Duodenal mucosa (tissue), 2 donors: ENCODE measurements at regions not wholly inside any gene's neighbourhood (a gene's known extent, or its start where the extent isn't known, plus 50 kb on each side); places are given as distances from the start of the nearest gene placed in this dataset.
"Not testable (repeated sequence)": the region's sequence is repeated elsewhere in the genome, so short reads cannot be mapped to it uniquely, and the experiment has no call there.

Source experiments
- H3K27ac ChIP-seq: one replicate; pipeline ENCODE4 v1.7.0; 2013; ENCODE audit warnings: low read depth, low read length
- H3K27me3 ChIP-seq, 2 donors: one replicate each; pipeline ENCODE4 v1.7.0; 2013; ENCODE audit warnings: low read length in 2 of 2, control low read depth in 1 of 2; ENCODE audit not compliant: insufficient read depth in 2 of 2, control insufficient read depth in 1 of 2
- H3K36me3 ChIP-seq, 2 donors: one replicate each; pipeline ENCODE4 v1.7.0; 2013; ENCODE audit warnings: low read length in 2 of 2, control low read depth in 1 of 2; ENCODE audit not compliant: insufficient read depth in 2 of 2, control insufficient read depth in 1 of 2
- H3K4me1 ChIP-seq, 2 donors: one replicate each; pipeline ENCODE4 v1.7.0; 2013; ENCODE audit warnings: low read length in 2 of 2, control low read depth in 1 of 2; ENCODE audit not compliant: insufficient read depth in 2 of 2, control insufficient read depth in 1 of 2
- H3K4me3 ChIP-seq, 2 donors: one replicate each; pipeline ENCODE4 v1.7.0; 2013; ENCODE audit warnings: low read length in 2 of 2, low read depth in 1 of 2
- H3K9ac ChIP-seq, 2 donors: one replicate each; pipeline ENCODE4 v1.7.0; 2013; ENCODE audit warnings: low read length in 2 of 2, low read depth in 1 of 2
- H3K9me3 ChIP-seq, 2 donors: one replicate each; pipeline ENCODE4 v1.7.0; 2013; ENCODE audit warnings: low read length in 2 of 2, control low read depth in 1 of 2; ENCODE audit not compliant: control insufficient read depth in 1 of 2

- no peaks in the 10 kb centered on the region for H3K4me1 ChIP-seq
- no peak overlapping the region for H3K4me3 ChIP-seq
- H3K36me3 ChIP-seq, result no peaks in the 10 kb centered on the region
- no peaks in the 10 kb centered on the region for H3K27me3 ChIP-seq
- H3K9ac ChIP-seq, result no peak overlapping the region
- no peaks in the 10 kb centered on the region for H3K9me3 ChIP-seq
- no peak overlapping the region for H3K27ac ChIP-seq
These were observed 760.0 kb downstream of the EPHA4 start for GRCh38 chr2:220811952-220812570.

GRCh38 chr2:220814441-220814840 lies 757.7 kb downstream of the EPHA4 start:
- H3K9ac ChIP-seq, result no peak overlapping the region
- no peaks in the 10 kb centered on the region for H3K4me1 ChIP-seq
- H3K27me3 ChIP-seq, result no peaks in the 10 kb centered on the region
- H3K36me3 ChIP-seq, result no peaks in the 10 kb centered on the region
- H3K4me3 ChIP-seq, result no peak overlapping the region
- no peaks in the 10 kb centered on the region for H3K9me3 ChIP-seq
- H3K27ac ChIP-seq, result no peak overlapping the region

- H3K36me3 ChIP-seq, result no peaks in the 10 kb centered on the region
- H3K9me3 ChIP-seq, result no peaks in the 10 kb centered on the region
- no peaks in the 10 kb centered on the region for H3K4me1 ChIP-seq
- no peak overlapping the region for H3K27ac ChIP-seq
- H3K9ac ChIP-seq, result no peak overlapping the region
- no peak overlapping the region for H3K4me3 ChIP-seq
- H3K27me3 ChIP-seq, result no peaks in the 10 kb centered on the region
These were observed 756.4 kb downstream of the EPHA4 start for GRCh38 chr2:220815698-220816097.

- no peaks in the 10 kb centered on the region for H3K27me3 ChIP-seq
- no peak overlapping the region for H3K4me3 ChIP-seq
- no peak overlapping the region for H3K9ac ChIP-seq
- H3K27ac ChIP-seq, result no peak overlapping the region
- H3K36me3 ChIP-seq, result no peaks in the 10 kb centered on the region
- no peaks in the 10 kb centered on the region for H3K4me1 ChIP-seq
- H3K9me3 ChIP-seq, result no peaks in the 10 kb centered on the region
These were observed 750.4 kb downstream of the EPHA4 start for GRCh38 chr2:220821683-220822082.

GRCh38 chr2:220823590-220823989 lies 748.5 kb downstream of the EPHA4 start:
- not testable (repeated sequence) for H3K27ac ChIP-seq, H3K4me1 ChIP-seq, H3K9ac ChIP-seq, H3K4me3 ChIP-seq, H3K27me3 ChIP-seq, H3K36me3 ChIP-seq, H3K9me3 ChIP-seq

GRCh38 chr2:220833446-220833845 lies 738.7 kb downstream of the EPHA4 start:
- Histone ChIP-seq H3K36me3 (no peaks in the 10 kb centered on the region), H3K9me3 (no peaks in the 10 kb centered on the region), H3K9ac (no peak overlapping the region), H3K4me3 (no peak overlapping the region), H3K27ac (no peak overlapping the region), H3K4me1 (no peaks in the 10 kb centered on the region), H3K27me3 (no peaks in the 10 kb centered on the region)

GRCh38 chr2:220835583-220835982 lies 736.5 kb downstream of the EPHA4 start:
- H3K9me3 ChIP-seq, result no peaks in the 10 kb centered on the region

GRCh38 chr2:220837226-220837625 lies 734.9 kb downstream of the EPHA4 start:
- Histone ChIP-seq H3K9me3 (no peaks in the 10 kb centered on the region), H3K4me1 (no peaks in the 10 kb centered on the region), H3K4me3 (no peak overlapping the region)

More at GRCh38 chr2:220835583-220835982, 736.5 kb downstream of the EPHA4 start:
- H3K27ac ChIP-seq, result no peak overlapping the region
- H3K36me3 ChIP-seq, result no peaks in the 10 kb centered on the region
- H3K27me3 ChIP-seq, result no peaks in the 10 kb centered on the region
- no peaks in the 10 kb centered on the region for H3K4me1 ChIP-seq
- H3K9ac ChIP-seq, result no peak overlapping the region
- no peak overlapping the region for H3K4me3 ChIP-seq

GRCh38 chr2:220842901-220843665 lies 729.0 kb downstream of the EPHA4 start:
- Histone ChIP-seq H3K4me3 (no peak overlapping the region), H3K36me3 (no peaks in the 10 kb centered on the region), H3K27ac (no peak overlapping the region), H3K27me3 (no peaks in the 10 kb centered on the region), H3K9ac (no peak overlapping the region), H3K4me1 (no peaks in the 10 kb centered on the region), H3K9me3 (no peaks in the 10 kb centered on the region)

More at GRCh38 chr2:220837226-220837625, 734.9 kb downstream of the EPHA4 start:
- Histone ChIP-seq H3K36me3 (no peaks in the 10 kb centered on the region), H3K27ac (no peak overlapping the region), H3K9ac (no peak overlapping the region), H3K27me3 (no peaks in the 10 kb centered on the region)

- Histone ChIP-seq H3K27me3 (no peaks in the 10 kb centered on the region), H3K9me3 (no peaks in the 10 kb centered on the region), H3K36me3 (no peaks in the 10 kb centered on the region), H3K9ac (no peak overlapping the region), H3K4me3 (no peak overlapping the region), H3K27ac (no peak overlapping the region), H3K4me1 (no peaks in the 10 kb centered on the region)
These were observed 726.3 kb downstream of the EPHA4 start for GRCh38 chr2:220845766-220846273.
